K562 (cell line): ENCODE measurements at regions not wholly inside any gene's neighbourhood (a gene's known extent, or its start where the extent isn't known, plus 50 kb on each side); places are given as distances from the start of the nearest gene placed in this dataset.

Experiments used
- ATAC-seq: fragments of 200-7000 bp; cut with Tn5 transposase; 3 replicates; pipeline ENCODE4 v1.9.1; 2020; ENCODE audit warnings: moderate library complexity
- BruUV-seq: library from RNA; stranded (reverse); fragments of 400-500 nt; replicated peaks from 2 replicates; lab custom pipeline; 2021; lab: Mats Ljungman, UMichigan
- CTCF ChIA-PET: fragments of 300-600 bp; formaldehyde crosslinking; extraction: SDS; loops from one replicate; lab custom pipeline; 2021; ENCODE audit warnings: low intra/inter-chr PET ratio; lab: Yijun Ruan, JAX
- POLR2A ChIA-PET: fragments of 300-600, 350-650 bp; sonication (Branson Sonifier 250); formaldehyde crosslinking; extraction: SDS; loops from one replicate; lab custom pipeline; 2021; ENCODE audit warnings: antibody characterized with exemption, inconsistent platforms; lab: Yijun Ruan, JAX
- DNase-seq, 4 experiments: peaks; one replicate each; pipeline versions ENCODE4 v3.0.0 to v3.0.0-alpha.2; 2011 to 2018; ENCODE audit warnings: low spot score in 3 of 4, mixed read lengths in 3 of 4; ENCODE audit errors: extremely low read depth in 1 of 4
- FAIRE-seq: peaks from 2 replicates; lab custom pipeline; 2011; peaks lifted over from hg19 to GRCh38; lab: Jason Lieb, UNC
- H2AFZ ChIP-seq: 2 replicates; pipeline ENCODE4 v1.6.0; 2011; ENCODE audit warnings: low read depth, low read length, control low read depth, inconsistent platforms
- H3K27ac ChIP-seq: fragments of 200-600 bp; 3 replicates; pipeline ENCODE4 v1.8.0; 2011; ENCODE audit warnings: low read depth, mild to moderate bottlenecking, control low read depth, inconsistent platforms, low read length, moderate library complexity, mixed read lengths; ENCODE audit errors: extremely low read depth
- H3K27me3 ChIP-seq, 2 experiments: fragments of 300-600 bp in 1 of 2; 2 replicates in 1 of 2; 3 replicates in 1 of 2; pipeline versions ENCODE4 v1.6.0 to v1.8.0; 2011; ENCODE audit warnings: inconsistent platforms in 2 of 2, low read length in 2 of 2, mild to moderate bottlenecking in 1 of 2, mixed read lengths in 1 of 2, moderate library complexity in 1 of 2; ENCODE audit not compliant: control insufficient read depth in 2 of 2, insufficient read depth in 2 of 2
- H3K36me3 ChIP-seq: fragments of 300-600 bp; 3 replicates; pipeline ENCODE4 v1.8.0; 2011; ENCODE audit warnings: mild to moderate bottlenecking, low read length, inconsistent platforms; ENCODE audit not compliant: control insufficient read depth, insufficient read depth
- H3K4me1 ChIP-seq, 2 experiments: fragments of 200-600 bp in 1 of 2; replicated peaks in 1 of 2; 2 replicates in 1 of 2; 3 replicates in 1 of 2; pipeline versions ENCODE4 v1.5.1 to v1.8.0; 2011; ENCODE audit warnings: inconsistent platforms in 2 of 2, low read length in 2 of 2, mild to moderate bottlenecking in 1 of 2, mixed read lengths in 1 of 2, moderate library complexity in 1 of 2; ENCODE audit not compliant: control insufficient read depth in 2 of 2, insufficient read depth in 2 of 2
- H3K4me2 ChIP-seq: 2 replicates; pipeline ENCODE4 v1.6.1; 2011; ENCODE audit warnings: low read length, control low read depth, inconsistent platforms, mixed read lengths; ENCODE audit not compliant: insufficient read depth
- H3K4me3 ChIP-seq: fragments of 200-600 bp; sonication (generic), shearing (Covaris generic); 2 replicates; pipeline ENCODE4 v1.5.1; 2016; ENCODE audit warnings: control low read depth, inconsistent platforms
- H3K79me2 ChIP-seq: fragments of 200-600 bp; 3 replicates; pipeline ENCODE4 v1.8.0; 2011; ENCODE audit warnings: low read length, inconsistent platforms; ENCODE audit not compliant: control insufficient read depth, insufficient read depth
- H3K9ac ChIP-seq, 2 experiments: 2 replicates each; pipeline versions ENCODE4 v1.6.0 to v1.6.1; 2011; ENCODE audit warnings: low read depth in 2 of 2, low read length in 2 of 2, control low read depth in 1 of 2, inconsistent platforms in 1 of 2, mild to moderate bottlenecking in 1 of 2, mixed read lengths in 1 of 2; ENCODE audit not compliant: insufficient read depth in 1 of 2
- H3K9me1 ChIP-seq: one replicate; pipeline ENCODE4 v1.6.0; 2011; ENCODE audit warnings: inconsistent platforms, mild to moderate bottlenecking, low read length, moderate library complexity; ENCODE audit not compliant: control insufficient read depth, insufficient read depth
- H3K9me3 ChIP-seq: replicated peaks from 2 replicates; pipeline ENCODE4 v1.5.1; 2011; ENCODE audit warnings: low read depth, low read length, inconsistent platforms; ENCODE audit not compliant: control insufficient read depth, insufficient read depth
- H4K20me1 ChIP-seq: replicated peaks from 2 replicates; pipeline ENCODE4 v1.6.1; 2011; ENCODE audit warnings: low read length, inconsistent platforms, mixed read lengths; ENCODE audit not compliant: control insufficient read depth, insufficient read depth
- ARNT ChIP-seq, 2 experiments: fragments of 450-650 bp; IDR thresholded peaks; 2 replicates each; pipeline ENCODE4 v1.6.1; 2016; ENCODE audit warnings: mild to moderate bottlenecking in 1 of 2
- BMI1 ChIP-seq: fragments of 150-350 bp; IDR thresholded peaks from 2 replicates; pipeline ENCODE4 v1.6.1; 2014; ENCODE audit warnings: low read length
- CBFA2T2 ChIP-seq: fragments of 450-650 bp; conservative IDR thresholded peaks from 2 replicates; pipeline ENCODE4 v1.6.1; 2017; ENCODE audit warnings: mild to moderate bottlenecking
- CBX2 ChIP-seq: fragments of 200-600 bp; sonication (generic); IDR thresholded peaks from one replicate; pipeline ENCODE4 v1.6.1; 2012; ENCODE audit warnings: mild to moderate bottlenecking, low read length, inconsistent platforms; ENCODE audit not compliant: insufficient read depth, poor library complexity, severe bottlenecking
- EWSR1 ChIP-seq: fragments of 450-650 bp; IDR thresholded peaks from 2 replicates; pipeline ENCODE4 v1.6.1; 2018; ENCODE audit warnings: borderline replicate concordance, mild to moderate bottlenecking, low read depth, moderate library complexity; ENCODE audit not compliant: partially characterized antibody
- HDAC6 ChIP-seq: IDR thresholded peaks from 2 replicates; pipeline ENCODE4 v1.6.1; 2012; ENCODE audit warnings: low read depth, mild to moderate bottlenecking, control low read depth, inconsistent platforms, low read length, moderate library complexity
- NFRKB ChIP-seq: fragments of 450-650 bp; IDR thresholded peaks from 2 replicates; pipeline ENCODE4 v1.6.1; 2016; ENCODE audit warnings: low read depth
- PATZ1 ChIP-seq: fragments of 250-450 bp; sonication (Bioruptor Pico); IDR thresholded peaks from 2 replicates; pipeline ENCODE4 v1.5.0; 2020; ENCODE audit warnings: mild to moderate bottlenecking, borderline replicate concordance
- PBX2 ChIP-seq, 2 experiments: IDR thresholded peaks in 1 of 2; conservative IDR thresholded peaks in 1 of 2; 2 replicates each; pipeline ENCODE4 v1.6.1; 2016; ENCODE audit warnings: low read depth in 2 of 2, mild to moderate bottlenecking in 1 of 2, missing compliant biosample characterization in 1 of 2, missing genetic modification characterization in 1 of 2, moderate library complexity in 1 of 2
- PPARD ChIP-seq: fragments of 250-450 bp; sonication (Bioruptor Pico); IDR thresholded peaks from 2 replicates; pipeline ENCODE4 v1.8.0; 2022; ENCODE audit warnings: inconsistent platforms, mild to moderate bottlenecking, moderate library complexity
- SMAD3 ChIP-seq: fragments of 450-650 bp; formaldehyde crosslinking; conservative IDR thresholded peaks from 2 replicates; pipeline ENCODE4 v1.4.0; 2020; ENCODE audit warnings: mild to moderate bottlenecking
- SP1 ChIP-seq: sonication (generic); formaldehyde crosslinking; IDR thresholded peaks from 2 replicates; pipeline ENCODE4 v1.8.1; 2022; ENCODE audit warnings: mild to moderate bottlenecking, missing genetic modification reagents
- ZBTB17 ChIP-seq: fragments of 450-650 bp; formaldehyde crosslinking; IDR thresholded peaks from 2 replicates; pipeline ENCODE4 v1.4.0; 2020; ENCODE audit warnings: mild to moderate bottlenecking
- ZNF717 ChIP-seq: fragments of 250-450 bp; sonication (Bioruptor Pico); IDR thresholded peaks from 2 replicates; pipeline ENCODE4 v1.5.0; 2021
- ZNF780A ChIP-seq: fragments of 250-450 bp; sonication (Bioruptor Pico); IDR thresholded peaks from 2 replicates; pipeline ENCODE4 v1.5.0; 2021; ENCODE audit warnings: mild to moderate bottlenecking
- WGBS: fragments of 100-300 bp; shearing (Covaris generic); methylation state at CpG from one replicate; pipeline ENCODE4 v1.1.6; 2016; ENCODE audit warnings: low coverage, mixed read lengths; ENCODE audit not compliant: insufficient coverage; ENCODE audit errors: missing lambda C conversion rate; 5-methylcytosine and 5-hydroxymethylcytosine counted together
- in situ Hi-C: fragments of 300-500 bp; cut with MboI; formaldehyde crosslinking; loops from 4 replicates; pipeline ENCODE4 v1.15.0; 2018; ENCODE audit warnings: inconsistent platforms, mixed read lengths
- intact Hi-C: fragments of 100-400 bp; cut with micrococcal nuclease; formaldehyde crosslinking; loops from 2 replicates; pipeline ENCODE4 v1.14.2; 2022

- Histone ChIP-seq H4K20me1 (no peaks in the 10 kb centered on the region), H3K9ac (no peak overlapping the region), H3K27me3 (no peaks in the 10 kb centered on the region), H3K4me3 (no peak overlapping the region), H3K9me3 (no peaks in the 10 kb centered on the region), H3K27ac (no peak overlapping the region), H3K79me2 (no peaks in the 10 kb centered on the region), H3K4me1 (no peaks in the 10 kb centered on the region), H3K4me2 (no peak overlapping the region), H2AFZ (no peak overlapping the region), H3K36me3 (no peaks in the 10 kb centered on the region), H3K9me1 (no peaks in the 10 kb centered on the region)
- no peak for TF ChIP-seq SP1 (CRISPR knock-in tag)
- no peak for TF ChIP-seq BMI1
- no peak for TF ChIP-seq PPARD
- no peak for TF ChIP-seq CBFA2T2
- TF ChIP-seq ARNT (IDR thresholded peaks at IDR 0.05): no peak
- TF ChIP-seq PBX2 (CRISPR knock-in tag; IDR thresholded peaks at IDR 0.05; ENCODE audit: low read depth): no peak
- no peak for TF ChIP-seq PBX2 (tag; conservative IDR thresholded peaks at IDR 0.05; ENCODE audit: low read depth)
- TF ChIP-seq NFRKB: no peak
- TF ChIP-seq SMAD3: no peak
- TF ChIP-seq CBX2: no peak
- no peak for TF ChIP-seq ZNF717 (CRISPR knock-in tag)
- TF ChIP-seq ZBTB17 (CRISPR knock-in tag): no peak
- TF ChIP-seq ZNF780A (CRISPR knock-in tag): no peak
- TF ChIP-seq HDAC6: no peak
- no peak for TF ChIP-seq EWSR1
- no peak for TF ChIP-seq PATZ1 (CRISPR knock-in tag)
- FAIRE-seq (no peak), DNase-seq (no peak), ATAC-seq (no peak)
- WGBS: 2% methylated on average over 3 of the region's 3 CpGs
- intact Hi-C loops (no loop called here), in situ Hi-C loops (no loop called here)
- POLR2A ChIA-PET: no interaction called here
- BruUV-seq: no TSS peak
- CTCF ChIA-PET: no interaction called here
These were observed 717.2 kb upstream of the KCND2 start for GRCh38 chr7:119555788-119556187.
